SIG-M5 treated with dmso at 0.1 percent for 504 hours (cell line): ENCODE measurements at regions not wholly inside any gene's neighbourhood (a gene's known extent, or its start where the extent isn't known, plus 50 kb on each side); places are given as distances from the start of the nearest gene placed in this dataset.

Experiments
- DNase-seq: peaks from one replicate; lab custom pipeline; 2025; ENCODE audit not compliant: unreplicated experiment; lab: John Stamatoyannopoulos, UW

DNA sequence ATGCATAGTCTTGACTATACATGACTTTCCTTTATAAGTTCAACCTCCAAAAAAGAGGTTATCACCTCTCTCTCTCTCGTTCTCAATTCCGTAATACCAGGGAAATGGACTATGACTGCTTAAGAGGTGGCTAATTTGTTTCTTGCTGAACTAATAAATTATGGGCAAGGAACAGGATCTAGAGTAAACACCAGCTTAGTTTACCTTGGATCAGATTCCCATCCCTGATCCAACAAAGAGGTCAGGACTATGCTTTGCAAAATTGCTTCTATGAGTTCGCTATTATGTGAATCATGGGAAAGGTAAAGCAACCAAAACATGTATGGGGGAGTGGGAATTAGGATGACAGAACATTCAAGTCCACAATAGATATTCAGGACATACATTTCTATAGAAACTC lies 630.7 kb downstream of the HACE1 start:
- no peak for DNase-seq

DNA sequence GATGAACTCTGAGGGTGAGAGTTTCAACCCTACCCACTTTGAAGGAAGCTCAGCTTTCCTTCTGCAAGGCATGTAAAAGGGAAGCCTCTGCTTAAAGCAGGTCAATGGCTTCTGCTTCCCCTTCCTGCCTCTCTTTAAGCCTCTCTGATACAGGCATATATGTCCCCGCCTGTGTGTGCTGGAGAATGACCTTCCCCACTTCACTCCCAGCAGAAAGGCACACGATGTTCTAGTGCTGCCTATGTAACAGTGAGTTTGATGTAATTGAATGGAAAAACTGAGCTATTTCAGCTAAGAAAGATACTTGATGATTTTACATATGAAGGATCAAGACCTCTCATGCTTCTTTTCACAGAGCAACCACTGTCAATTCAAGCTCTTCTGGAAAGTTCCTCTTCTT lies 632.2 kb downstream of the HACE1 start:
- no peak for DNase-seq

DNA sequence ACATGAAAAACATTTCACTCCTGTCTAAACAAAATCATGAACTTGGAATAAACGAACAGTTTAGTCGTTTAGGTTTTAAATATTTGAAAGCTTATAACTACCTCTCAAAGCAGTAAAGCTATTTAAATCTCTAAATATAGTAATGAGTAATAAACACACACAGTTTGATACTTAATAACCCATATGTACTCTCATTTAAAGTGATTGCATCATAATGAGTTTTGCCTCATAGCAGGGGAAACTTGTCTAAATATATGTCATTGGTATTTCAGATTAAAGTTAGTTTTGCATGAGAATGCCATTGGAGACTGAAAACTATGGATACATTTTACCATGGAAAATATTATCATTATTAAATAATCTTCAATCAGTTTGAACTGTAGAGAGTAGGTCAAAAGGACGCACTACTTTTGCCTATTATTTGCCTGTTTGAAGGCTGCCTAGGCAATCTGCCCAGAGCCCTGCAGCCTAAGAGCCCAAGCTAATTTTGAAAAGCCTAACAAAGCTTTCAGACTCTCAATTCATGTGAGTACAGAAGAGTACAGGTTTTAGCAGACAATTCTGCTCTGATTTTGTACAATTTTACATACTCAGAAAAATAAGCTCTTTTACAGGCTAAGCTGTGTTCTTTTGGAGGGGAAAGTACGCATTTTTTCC lies 632.8 kb downstream of the HACE1 start:
- no peak for DNase-seq

DNA sequence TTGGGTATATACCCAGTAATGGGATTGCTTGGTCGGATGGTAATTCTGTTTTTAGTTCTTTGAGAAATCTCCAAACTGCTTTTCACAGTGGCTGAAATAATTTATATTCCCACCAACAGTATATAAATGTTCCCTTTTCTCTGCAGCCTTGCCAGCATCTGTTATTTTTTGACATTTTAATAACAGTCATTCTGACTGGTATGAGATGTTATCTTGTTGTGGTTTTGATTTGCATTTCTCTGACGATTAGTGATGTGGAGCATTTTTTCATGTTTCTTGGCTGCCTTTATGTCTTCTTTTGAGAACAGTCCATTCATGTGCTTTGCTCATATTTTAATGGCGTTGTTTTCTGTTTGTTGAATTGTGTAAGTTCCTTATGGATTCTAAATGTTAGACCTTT lies 641.6 kb downstream of the HACE1 start:
- no peak for DNase-seq

DNA sequence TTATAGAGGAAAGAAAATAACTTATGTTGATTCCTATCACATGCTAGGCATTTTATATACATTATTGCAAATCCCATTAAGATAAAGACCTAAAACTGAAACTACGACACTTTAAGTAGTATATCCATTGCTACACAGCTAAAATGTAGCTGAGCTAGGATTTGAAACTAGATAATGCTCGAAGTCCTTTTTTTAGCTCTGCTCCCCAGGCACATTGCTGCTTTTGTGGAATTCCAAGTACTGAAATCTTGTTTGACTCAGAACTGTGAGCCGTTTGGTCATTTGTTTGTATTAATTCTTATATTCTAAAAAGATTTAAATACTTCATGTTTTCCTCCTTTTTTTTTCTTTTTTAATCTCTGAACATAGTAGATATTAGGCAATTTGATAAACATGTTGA lies 644.8 kb downstream of the HACE1 start:
- no peak for DNase-seq

DNA sequence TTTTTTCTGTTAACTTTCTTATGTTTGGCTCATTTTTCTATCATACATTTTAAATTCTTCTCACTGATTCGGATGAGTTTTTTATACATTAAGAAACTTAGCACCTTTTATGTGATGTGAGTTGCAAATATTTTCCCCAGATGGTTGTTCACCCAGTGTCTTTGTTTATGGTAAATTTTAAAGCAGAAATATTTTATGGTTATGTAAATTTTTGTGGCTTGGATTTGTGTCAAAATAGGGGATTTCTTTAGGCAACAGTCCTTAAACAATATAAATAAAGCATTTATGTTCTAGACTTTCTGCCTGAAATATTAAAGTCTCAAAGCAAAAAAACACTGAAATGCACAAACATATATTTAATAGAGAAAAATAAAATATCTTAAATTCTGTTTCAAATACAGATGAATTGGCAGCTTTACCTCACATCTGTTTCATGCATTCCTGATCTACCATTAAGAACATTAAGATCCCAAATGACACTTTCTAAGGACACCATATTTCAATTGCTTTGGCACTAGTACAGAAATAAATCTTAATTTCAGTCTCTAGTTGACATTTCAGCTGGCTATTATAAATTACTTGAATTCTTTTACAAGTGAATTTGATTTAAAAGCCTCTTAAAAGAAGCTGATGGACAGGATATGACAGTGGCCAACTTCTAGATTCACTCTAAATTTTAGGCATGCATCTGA lies 646.6 kb downstream of the HACE1 start:
- no peak for DNase-seq

DNA sequence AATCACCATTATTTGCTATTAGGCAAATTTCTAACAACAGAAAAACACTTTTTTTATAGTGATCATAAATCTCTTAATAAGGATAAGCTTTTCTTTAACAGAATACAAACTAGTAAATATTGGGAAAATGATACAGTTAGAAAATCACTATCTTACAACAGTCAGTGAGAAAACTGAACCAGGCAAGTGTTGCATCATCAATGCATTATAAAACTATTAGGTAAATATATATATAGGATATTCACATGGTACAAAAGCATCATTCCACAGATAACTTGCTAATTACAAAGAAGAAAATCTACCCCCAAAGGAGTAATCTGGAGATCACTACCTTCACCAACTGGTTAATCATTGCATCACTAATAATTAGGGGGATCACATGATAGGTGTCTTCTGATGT lies 652.1 kb downstream of the HACE1 start:
- no peak for DNase-seq

DNA sequence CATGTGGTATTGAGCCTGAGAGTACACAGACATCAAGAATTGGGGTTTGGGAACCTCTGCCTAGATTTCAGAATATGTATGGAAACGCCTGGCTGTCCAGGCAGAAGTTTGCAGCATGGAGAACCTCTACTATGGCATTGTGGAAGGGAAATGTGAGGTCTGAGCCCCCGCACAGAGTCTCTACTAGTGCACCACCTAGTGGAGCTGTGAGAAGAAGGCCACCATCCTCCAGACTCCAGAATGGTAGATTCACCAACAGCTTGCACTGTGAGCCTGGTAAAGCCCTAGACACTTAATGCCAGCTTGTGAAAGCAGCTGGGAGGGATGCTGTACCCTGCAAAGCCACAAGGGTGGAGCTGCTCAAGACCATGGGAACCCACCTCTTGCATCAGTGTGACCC lies 658.2 kb downstream of the HACE1 start:
- DNase-seq = no peak

DNA sequence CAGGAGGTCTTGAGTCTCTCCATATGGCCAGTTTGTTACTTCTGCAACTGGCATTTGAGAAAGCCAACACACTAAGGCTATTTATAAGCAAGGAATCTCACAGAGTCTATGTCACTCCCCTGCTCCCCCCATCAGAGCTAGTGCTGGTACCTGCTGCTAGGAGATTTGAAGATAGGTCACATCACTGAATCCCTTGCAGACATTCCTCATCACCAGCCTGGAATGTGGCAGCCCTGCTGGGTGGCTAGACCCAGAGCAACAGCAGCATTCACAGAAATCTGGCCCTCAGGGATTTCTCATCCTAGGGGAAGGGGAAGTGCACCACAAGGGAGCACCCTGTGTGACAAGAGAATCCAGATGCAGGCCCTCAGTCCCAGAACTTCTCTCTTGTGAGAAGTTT lies 672.1 kb downstream of the HACE1 start:
- DNase-seq = no peak

DNA sequence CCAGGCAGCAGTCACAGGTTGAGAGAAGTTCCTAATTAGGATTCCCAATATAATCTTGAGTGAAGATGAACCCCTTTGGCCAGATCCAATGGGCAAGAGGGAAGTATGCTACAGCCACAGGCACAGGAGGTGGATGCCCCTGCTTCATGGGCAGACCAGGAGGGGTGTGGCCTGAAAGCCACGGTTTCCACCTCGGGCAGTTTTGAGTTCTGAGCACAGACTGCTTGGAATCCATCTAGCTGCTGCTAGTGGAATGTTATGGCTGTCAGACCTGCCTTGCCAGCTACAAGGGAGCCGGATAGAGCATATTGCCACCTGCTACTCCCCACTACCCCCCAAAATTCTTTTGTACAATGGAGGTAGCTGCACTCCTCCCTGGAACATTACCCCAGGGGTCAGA lies 672.9 kb downstream of the HACE1 start:
- no peak for DNase-seq

DNA sequence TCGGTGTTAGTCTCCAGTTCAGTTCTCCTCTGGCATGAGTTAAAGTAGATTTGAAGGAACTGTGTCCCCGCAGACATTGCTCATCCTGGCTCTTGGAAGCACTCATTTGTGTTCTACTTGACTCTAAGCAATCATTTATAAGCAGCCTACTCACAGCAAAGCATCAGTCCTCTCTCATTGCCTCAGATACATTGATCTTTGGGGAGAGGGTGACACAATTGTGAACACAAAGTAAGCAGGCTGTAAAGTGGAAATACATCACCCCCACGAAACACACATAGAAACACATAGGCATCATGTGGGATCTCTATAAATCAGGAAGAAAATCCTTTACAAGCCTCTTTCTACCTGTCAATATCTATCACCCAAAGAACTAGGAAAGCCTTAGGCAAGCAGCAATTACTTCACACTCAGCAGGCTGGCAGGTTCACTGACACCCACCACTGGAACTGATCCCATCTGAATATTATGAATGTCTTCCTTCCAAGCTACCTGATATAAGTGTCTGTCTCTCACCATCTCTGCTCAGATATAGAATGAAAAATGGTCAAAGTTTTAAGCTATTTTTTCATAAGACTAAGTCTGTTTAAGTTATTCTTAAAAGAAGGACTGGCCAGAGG lies 675.8 kb downstream of the HACE1 start:
- no peak for DNase-seq

DNA sequence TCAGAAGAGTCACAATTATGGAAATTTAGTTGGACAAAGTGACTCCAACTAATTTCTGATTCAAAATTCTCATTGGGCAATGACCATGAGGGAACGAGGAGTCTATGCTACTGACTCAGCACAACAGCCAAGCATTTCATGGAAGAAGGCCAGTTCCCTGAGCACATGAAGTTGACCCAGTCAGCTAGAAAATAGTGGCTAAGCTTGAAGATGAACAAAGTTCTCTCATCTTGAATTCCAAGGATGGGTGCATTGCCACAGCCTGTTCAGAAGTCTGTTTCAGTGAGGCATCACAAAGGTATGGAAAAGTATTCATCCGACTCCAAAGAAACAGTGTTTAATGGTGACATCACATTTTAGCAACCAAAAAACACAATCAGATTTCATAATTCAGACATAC lies 676.9 kb downstream of the HACE1 start:
- DNase-seq = no peak

DNA sequence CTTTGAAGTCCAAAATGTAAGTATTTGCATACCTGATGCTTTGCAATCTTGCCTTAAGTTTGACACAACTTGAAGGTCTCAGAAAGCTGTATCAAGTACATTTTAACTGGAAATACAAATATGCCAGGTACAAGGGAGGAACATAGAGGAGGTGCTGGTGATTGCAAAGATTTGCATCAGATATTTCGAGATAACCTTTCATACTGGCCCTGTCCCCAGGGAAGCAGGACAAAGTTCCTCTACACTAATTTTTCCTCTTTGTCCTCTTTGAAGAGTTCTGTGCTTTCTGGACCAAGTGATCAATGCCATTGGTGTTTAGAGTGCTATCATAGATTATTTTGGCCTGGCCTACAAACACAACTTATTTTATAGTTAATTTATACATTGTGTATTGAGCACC lies 686.1 kb downstream of the HACE1 start:
- DNase-seq = no peak

DNA sequence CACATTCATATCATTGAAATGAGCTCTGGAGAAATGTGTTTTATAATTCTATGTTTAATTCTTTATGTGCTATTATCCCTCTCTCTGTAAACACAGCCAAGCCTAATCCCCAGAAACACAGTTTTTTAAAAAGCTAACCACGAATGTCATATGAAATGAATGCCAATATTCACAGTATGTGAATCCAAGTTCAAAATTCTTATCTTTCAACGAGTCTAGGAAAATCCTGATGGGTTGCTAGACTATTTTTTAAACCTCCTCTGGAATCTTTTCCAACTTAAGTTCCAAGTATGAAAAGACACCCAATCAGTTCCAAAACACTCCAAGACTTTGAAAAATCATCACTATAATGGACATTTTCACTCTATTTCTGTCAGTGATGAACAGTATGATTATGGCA lies 689.3 kb downstream of the HACE1 start:
- no peak for DNase-seq

DNA sequence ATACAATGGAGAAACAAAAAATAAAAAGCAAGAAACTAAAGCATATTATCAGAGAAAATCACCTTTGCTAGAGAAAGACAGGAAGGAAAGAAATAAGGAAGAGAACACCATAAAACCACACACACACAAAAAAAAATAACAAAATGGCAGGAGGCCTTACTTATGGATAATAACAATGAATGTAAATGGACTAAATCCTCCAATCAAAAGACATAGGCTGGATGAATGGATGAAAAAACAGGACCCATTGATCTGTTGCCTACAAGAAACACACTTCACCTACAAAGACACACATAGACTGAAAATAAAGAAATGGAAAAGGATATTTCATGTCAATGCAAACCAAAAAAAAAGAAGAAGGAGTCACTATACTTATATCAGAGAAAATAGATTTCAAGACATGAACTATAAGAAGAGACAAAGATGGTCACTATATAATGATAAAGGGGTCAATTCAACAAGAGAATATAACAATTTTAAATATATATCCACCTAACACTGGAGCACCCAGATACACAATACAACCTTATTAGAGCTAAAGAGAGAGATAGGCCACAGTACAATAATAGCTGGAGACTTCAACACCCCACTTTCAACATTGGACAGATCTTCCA lies 693.6 kb downstream of the HACE1 start:
- DNase-seq = no peak

DNA sequence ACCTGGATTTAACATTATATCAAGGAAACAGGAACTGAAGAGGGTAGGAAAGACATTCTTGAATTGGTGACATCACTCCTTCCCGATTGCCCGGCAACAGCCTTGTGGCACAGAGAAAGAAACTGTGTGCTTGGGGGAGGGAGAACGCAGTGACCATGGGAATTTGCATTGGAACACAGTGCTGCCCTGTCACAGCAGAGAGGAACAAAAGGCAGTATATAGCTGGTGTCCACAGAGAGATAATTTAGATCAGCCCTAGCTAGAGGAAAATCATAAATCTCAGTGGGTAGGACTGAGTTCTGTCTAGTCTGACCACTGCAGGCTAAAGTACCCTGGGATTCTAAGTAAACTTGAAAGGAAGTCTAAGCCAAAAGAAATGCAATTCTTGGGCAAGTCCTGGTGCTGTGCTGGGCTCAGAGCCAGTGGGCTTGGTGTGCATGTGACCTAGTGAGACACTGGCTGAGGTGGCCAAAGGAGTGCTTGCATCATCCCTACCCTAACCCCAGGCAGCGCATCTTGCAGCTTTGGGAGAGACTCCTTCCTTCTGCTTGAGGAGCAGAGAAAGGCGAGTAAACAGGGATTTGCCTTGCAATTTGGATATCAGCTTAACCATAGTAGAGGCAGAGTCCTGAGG lies 697.6 kb downstream of the HACE1 start:
- no peak for DNase-seq

DNA sequence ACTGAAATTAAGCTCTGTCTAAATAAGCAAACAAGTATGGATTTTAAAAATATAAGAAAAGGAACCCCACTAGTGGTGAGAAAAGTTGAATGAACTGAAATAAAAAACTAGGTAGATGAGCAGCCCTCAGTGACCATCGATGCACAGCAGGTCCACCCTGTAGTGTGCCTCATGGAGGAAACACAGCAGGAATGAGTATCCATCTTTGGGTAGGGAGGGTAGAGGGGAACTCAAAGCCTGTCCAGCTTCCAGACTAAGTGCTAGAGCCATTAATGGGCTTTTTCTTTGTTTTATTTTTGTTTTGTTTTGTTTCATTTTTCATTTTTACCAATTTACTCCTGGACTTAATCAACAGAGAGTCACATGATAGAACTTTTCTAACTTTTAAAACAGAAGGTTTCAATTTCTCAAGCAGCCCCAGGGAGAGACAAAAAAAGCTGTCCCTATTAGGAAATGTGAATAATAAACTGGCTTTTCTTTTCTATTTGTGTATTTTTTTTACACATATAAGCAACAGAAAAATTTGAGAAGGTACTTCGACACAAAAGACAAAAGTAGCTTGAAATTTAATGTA lies 700.6 kb downstream of the HACE1 start:
- DNase-seq = no peak

DNA sequence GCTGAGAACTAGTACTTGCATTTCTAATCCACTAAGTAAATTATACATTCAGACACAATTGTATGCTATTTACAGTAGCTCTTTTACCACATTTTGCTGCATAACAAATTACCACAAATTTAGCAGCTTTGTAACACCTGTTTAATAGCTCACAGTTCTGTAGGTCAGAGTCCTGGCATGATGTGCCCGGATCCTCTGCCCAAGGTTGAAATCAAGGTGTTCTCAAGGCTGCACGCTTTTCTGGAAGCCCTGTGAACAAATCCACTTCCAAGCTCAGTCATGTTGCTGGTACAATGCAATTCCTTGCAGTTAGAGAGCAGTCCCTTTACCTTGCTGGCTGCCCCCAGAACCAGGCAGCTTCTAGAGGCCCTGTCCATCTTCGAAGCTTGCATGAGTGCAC lies 716.0 kb downstream of the HACE1 start:
- no peak for DNase-seq

DNA sequence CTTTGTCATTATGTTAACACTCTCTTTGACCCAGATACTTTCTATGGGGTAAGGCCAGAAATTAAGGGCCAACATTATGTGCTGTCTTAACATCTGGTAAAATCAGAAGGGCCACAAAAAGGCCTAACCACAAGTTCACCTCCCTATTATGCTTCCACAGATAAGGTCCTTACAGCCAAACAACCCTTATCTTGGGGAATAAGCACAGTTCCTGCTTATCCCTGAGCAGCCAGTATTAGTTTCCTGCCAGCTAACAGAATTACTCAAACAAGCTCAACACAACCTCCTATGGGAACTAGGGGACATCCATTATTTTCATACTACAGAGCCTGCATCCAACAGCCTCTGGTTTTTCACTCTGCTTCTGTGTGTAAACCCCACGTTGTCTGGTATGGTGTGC lies 724.8 kb downstream of the HACE1 start:
- no peak for DNase-seq

DNA sequence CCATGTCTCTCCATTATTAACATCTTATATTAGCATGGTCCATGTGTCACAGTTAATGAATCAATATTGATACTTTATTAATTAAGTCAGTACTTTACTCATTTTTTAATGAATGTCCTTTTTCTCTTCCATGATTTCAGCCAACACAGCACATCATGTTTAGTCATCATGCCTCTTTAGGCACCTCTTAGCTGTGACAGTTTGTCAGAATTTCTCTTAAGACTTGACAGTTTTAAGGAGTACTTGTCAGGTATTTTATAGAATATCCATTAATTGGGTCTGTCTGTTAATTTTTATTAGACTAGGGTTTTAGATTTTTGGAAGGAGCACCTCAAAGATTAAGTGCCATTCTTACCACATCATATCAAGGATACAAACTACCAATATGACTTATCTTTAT lies 729.4 kb downstream of the HACE1 start:
- no peak for DNase-seq

DNA sequence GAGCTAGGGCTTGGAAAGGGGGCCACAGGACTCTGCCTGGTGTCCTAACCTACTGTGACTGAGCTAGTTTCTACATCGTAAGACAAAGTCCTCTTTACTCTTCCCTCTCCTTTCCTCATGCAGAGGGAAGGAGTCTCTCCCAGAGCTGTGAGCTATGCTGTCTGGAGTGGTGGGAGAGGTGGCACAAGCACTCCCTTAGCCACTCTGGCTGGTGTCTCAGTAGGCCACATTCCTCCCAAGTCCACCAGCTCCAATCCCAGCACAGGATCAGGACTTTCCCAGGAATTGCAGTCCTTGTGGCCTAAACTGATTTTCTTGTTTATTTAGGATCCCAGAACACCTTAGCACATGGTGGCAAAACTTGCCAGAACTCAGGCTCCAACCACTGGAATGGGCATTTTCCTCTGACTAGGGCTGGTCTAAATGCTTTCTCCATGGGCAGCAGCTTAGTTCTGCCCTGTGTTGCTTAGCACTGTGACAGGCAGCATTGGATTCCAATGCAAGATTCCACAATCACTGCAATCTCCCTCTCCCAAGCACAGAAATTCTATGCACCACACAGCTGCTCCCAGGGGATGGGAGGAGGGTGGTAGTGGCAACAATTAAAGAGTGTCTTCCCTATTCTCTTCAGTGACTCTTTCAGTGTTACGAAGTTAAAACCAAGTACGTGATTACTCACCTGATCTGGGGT lies 733.3 kb downstream of the HACE1 start:
- no peak for DNase-seq
